OCI-LY7 (cell line): ENCODE measurements at regions not wholly inside any gene's neighbourhood (a gene's known extent, or its start where the extent isn't known, plus 50 kb on each side); places are given as distances from the start of the nearest gene placed in this dataset.

ENCODE experiments used
- BruUV-seq: library from RNA; stranded (reverse); fragments of 400-500 nt; replicated peaks from 2 replicates; lab custom pipeline; 2021; lab: Mats Ljungman, UMichigan
- CTCF ChIA-PET: fragments of 300-600 bp; sonication (Branson Sonifier 250); formaldehyde crosslinking; loops from one replicate; lab custom pipeline; 2022; ENCODE audit warnings: antibody characterized with exemption; ENCODE audit not compliant: unreplicated experiment; lab: Charles Lee
- POLR2A ChIA-PET: fragments of 300-600 bp; sonication (Branson Sonifier 250); formaldehyde crosslinking; loops from one replicate; lab custom pipeline; 2022; ENCODE audit warnings: antibody characterized with exemption; lab: Charles Lee
- DNase-seq: peaks from one replicate; pipeline ENCODE4 v3.0.0-alpha.2; 2015; ENCODE audit warnings: low spot score
- H2AFZ ChIP-seq: fragments of 200-600 bp; sonication (generic), shearing (Covaris generic); 2 replicates; pipeline ENCODE4 v1.6.1; 2014; ENCODE audit warnings: mild to moderate bottlenecking, antibody characterized with exemption, low read length, moderate library complexity
- H3K27ac ChIP-seq: fragments of 200-600 bp; sonication (generic); 2 replicates; pipeline ENCODE4 v1.5.1; 2014; ENCODE audit warnings: mixed run types, low read depth, mild to moderate bottlenecking, moderate library complexity, low read length, inconsistent platforms; ENCODE audit not compliant: poor library complexity, severe bottlenecking
- H3K36me3 ChIP-seq: fragments of 200-600 bp; sonication (generic); 2 replicates; pipeline ENCODE4 v1.6.1; 2014; ENCODE audit warnings: mild to moderate bottlenecking, antibody characterized with exemption, low read length, moderate library complexity, mixed read lengths; ENCODE audit not compliant: insufficient read depth
- H3K4me1 ChIP-seq: fragments of 200-600 bp; sonication (generic); 2 replicates; pipeline ENCODE4 v1.5.1; 2014; ENCODE audit warnings: mild to moderate bottlenecking, low read length; ENCODE audit not compliant: insufficient read depth, poor library complexity, severe bottlenecking
- H3K4me2 ChIP-seq: fragments of 200-600 bp; sonication (generic); 2 replicates; pipeline ENCODE4 v1.6.1; 2014; ENCODE audit warnings: mild to moderate bottlenecking, low read length
- H3K4me3 ChIP-seq: fragments of 200-600 bp; sonication (generic); 2 replicates; pipeline ENCODE4 v1.5.1; 2014; ENCODE audit warnings: mild to moderate bottlenecking, low read depth, low read length; ENCODE audit not compliant: poor library complexity, severe bottlenecking
- H3K79me2 ChIP-seq: fragments of 200-600 bp; sonication (generic); 2 replicates; pipeline ENCODE4 v1.6.1; 2016; ENCODE audit warnings: low read depth, mild to moderate bottlenecking, low read length, moderate library complexity, mixed read lengths; ENCODE audit not compliant: insufficient read depth
- H3K9me2 ChIP-seq: fragments of 200-600 bp; sonication (generic); 2 replicates; pipeline ENCODE4 v1.6.1; 2016; ENCODE audit warnings: mild to moderate bottlenecking, low read length, mixed read lengths; ENCODE audit not compliant: insufficient read depth
- H3K9me3 ChIP-seq: fragments of 200-600 bp; sonication (generic); 2 replicates; pipeline ENCODE4 v1.6.1; 2014; ENCODE audit warnings: mild to moderate bottlenecking, mixed run types, low read length, mixed read lengths
- H4K20me1 ChIP-seq: fragments of 200-600 bp; sonication (generic); 2 replicates; pipeline ENCODE4 v1.6.1; 2014; ENCODE audit warnings: mild to moderate bottlenecking, antibody characterized with exemption, low read length, moderate library complexity, mixed read lengths; ENCODE audit not compliant: insufficient read depth
- EZH2phosphoT487 ChIP-seq: fragments of 200-600 bp; sonication (generic); IDR thresholded peaks from 2 replicates; pipeline ENCODE4 v1.6.1; 2018; ENCODE audit warnings: low read depth, borderline replicate concordance, mild to moderate bottlenecking, mixed run types, antibody characterized with exemption, low read length, moderate library complexity, mixed read lengths
- intact Hi-C: fragments of 100-400 bp; cut with micrococcal nuclease; formaldehyde crosslinking; loops from one replicate; pipeline ENCODE4 v1.10.0; 2022; ENCODE audit not compliant: unreplicated experiment
- TF ChIP-seq, protein P1 (sequence below): fragments of 200-600 bp; sonication (generic); conservative IDR thresholded peaks from 2 replicates; pipeline ENCODE4 v1.5.1; 2014; ENCODE audit warnings: mild to moderate bottlenecking, antibody characterized with exemption, low read length, moderate library complexity, mixed read lengths

DNA sequence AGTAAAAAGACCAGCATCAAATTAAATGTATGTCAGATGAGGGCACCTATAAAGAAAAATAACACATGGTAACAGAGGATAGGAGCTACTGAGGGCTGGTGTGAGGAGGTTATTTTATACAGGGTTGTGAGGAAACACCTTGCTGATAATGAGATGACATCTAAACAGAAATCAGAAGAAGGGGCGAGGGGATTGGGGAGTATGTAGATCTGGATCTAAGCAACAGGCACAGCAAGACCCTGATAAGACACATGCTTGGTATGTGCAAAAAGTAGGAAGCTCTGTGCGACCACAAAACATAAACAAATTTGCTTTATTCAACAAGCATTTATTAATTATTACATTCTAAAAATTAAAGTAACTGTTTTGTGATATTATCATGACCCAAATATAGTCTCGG lies 295.4 kb downstream of the ZEB2 start:
- no peak overlapping the region for H3K27ac ChIP-seq
- peaks cover 3% of the 10 kb centered on the region for H3K4me1 ChIP-seq
- no peak overlapping the region for H3K4me3 ChIP-seq
- TF ChIP-seq, protein P1, sequence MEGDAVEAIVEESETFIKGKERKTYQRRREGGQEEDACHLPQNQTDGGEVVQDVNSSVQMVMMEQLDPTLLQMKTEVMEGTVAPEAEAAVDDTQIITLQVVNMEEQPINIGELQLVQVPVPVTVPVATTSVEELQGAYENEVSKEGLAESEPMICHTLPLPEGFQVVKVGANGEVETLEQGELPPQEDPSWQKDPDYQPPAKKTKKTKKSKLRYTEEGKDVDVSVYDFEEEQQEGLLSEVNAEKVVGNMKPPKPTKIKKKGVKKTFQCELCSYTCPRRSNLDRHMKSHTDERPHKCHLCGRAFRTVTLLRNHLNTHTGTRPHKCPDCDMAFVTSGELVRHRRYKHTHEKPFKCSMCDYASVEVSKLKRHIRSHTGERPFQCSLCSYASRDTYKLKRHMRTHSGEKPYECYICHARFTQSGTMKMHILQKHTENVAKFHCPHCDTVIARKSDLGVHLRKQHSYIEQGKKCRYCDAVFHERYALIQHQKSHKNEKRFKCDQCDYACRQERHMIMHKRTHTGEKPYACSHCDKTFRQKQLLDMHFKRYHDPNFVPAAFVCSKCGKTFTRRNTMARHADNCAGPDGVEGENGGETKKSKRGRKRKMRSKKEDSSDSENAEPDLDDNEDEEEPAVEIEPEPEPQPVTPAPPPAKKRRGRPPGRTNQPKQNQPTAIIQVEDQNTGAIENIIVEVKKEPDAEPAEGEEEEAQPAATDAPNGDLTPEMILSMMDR = no peak
- no peak for TF ChIP-seq EZH2phosphoT487
- no peaks in the 10 kb centered on the region for H3K9me3 ChIP-seq
- H3K36me3 ChIP-seq = no peaks in the 10 kb centered on the region
- BruUV-seq = no TSS peak
- H3K4me2 ChIP-seq = no peak overlapping the region
- CTCF ChIA-PET = interaction anchor here (0.7 kb wide), 1 partner anchor 11 kb away, joined by 3 read pairs; no protein-coding TSS in a partner anchor
- DNase-seq = no peak
- no peaks in the 10 kb centered on the region for H3K9me2 ChIP-seq
- H2AFZ ChIP-seq = no peak overlapping the region
- H3K79me2 ChIP-seq = no peaks in the 10 kb centered on the region
- no peaks in the 10 kb centered on the region for H4K20me1 ChIP-seq
- intact Hi-C loops = no loop called here
- POLR2A ChIA-PET = interaction anchor here (1.0 to 2.2 kb wide), 6 partner anchors 10 to 39 kb away, joined by 3 to 8 read pairs (median 6); no protein-coding TSS in a partner anchor

DNA sequence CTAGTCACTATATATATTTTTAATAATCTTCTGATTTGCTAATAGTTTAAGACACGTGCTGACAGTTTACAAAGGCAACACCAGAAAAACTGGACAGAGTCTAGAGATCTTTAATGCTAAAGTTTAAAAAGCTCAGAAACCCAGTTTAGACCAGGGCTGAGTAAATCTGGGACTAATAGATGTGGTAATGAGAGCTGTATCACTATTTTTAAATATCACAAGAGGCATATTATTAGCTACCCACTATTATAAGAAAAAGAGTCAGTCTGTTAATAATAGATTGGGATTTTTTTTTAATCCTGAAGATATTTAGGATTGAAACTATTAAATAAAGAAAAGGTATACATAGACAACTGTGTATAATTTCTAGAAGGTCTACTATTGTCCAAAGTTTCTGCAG lies 299.9 kb downstream of the ZEB2 start:
- Histone ChIP-seq H2AFZ (no peak overlapping the region), H3K4me3 (no peak overlapping the region), H3K9me3 (no peaks in the 10 kb centered on the region), H3K79me2 (no peaks in the 10 kb centered on the region), H4K20me1 (no peaks in the 10 kb centered on the region), H3K27ac (no peak overlapping the region), H3K36me3 (no peaks in the 10 kb centered on the region), H3K9me2 (no peaks in the 10 kb centered on the region; the same call in 1 of the 2 replicates), H3K4me1 (peaks cover 14% of the 10 kb centered on the region), H3K4me2 (no peak overlapping the region)
- DNase-seq = no peak
- CTCF ChIA-PET = no interaction called here
- POLR2A ChIA-PET = interaction anchor here (0.7 to 0.8 kb wide), 2 partner anchors 17 to 71 kb away, joined by 3 read pairs; no protein-coding TSS in a partner anchor
- intact Hi-C loops = no loop called here
- no peak for TF ChIP-seq EZH2phosphoT487
- TF ChIP-seq, protein P1 = no peak
- BruUV-seq = no TSS peak

DNA sequence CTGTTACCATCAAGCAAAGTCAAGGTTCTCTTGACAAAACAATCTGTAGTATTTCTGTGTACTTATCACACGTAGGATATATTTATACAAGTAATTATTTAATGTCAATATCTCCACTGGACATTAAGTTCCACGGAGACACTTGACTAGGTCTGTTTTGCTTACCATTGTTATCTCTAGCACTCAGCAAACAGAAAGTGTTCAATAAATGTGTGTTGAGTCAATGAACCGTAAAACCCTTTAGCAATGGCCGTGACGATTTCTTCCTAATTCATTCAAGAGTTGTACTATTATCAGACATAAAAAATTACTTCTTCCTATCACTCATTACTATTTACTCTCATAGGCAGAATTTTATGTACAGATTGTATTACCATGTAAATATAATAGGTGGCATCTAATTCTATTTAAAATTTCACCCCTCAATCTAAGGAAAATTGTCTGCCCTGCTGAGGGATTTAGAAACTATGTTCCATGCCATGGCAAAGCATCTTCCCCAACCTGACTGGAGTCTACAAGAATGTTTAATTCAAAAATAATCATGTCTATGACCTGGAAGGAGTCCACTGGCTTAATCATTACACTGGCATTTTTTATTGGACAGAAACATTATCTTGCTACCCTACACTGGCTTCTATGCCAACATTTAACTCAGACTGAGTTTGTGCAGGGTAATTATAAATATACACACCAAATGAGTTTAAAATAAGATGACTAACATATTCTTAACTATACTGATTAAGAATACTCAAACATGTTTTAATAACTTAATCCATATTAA lies 301.9 kb downstream of the ZEB2 start:
- POLR2A ChIA-PET = interaction anchor here (0.7 to 1.1 kb wide), 2 partner anchors 34 to 356 kb away, joined by 3 read pairs; no protein-coding TSS in a partner anchor
- no peak overlapping the region for H2AFZ ChIP-seq
- H3K36me3 ChIP-seq = no peaks in the 10 kb centered on the region
- no peaks in the 10 kb centered on the region for H3K79me2 ChIP-seq
- no peak for DNase-seq
- no TSS peak for BruUV-seq
- H4K20me1 ChIP-seq = no peaks in the 10 kb centered on the region
- TF ChIP-seq, protein P1 = no peak
- no peak for TF ChIP-seq EZH2phosphoT487
- no peak overlapping the region for H3K27ac ChIP-seq
- no peak overlapping the region for H3K4me3 ChIP-seq
- CTCF ChIA-PET = no interaction called here
- no peaks in the 10 kb centered on the region for H3K9me3 ChIP-seq
- H3K9me2 ChIP-seq = no peaks in the 10 kb centered on the region; the same call in 1 of the 2 replicates
- peaks cover 11% of the 10 kb centered on the region for H3K4me1 ChIP-seq
- intact Hi-C loops = no loop called here
- no peak overlapping the region for H3K4me2 ChIP-seq
